C4-2B (cell line): ENCODE measurements at regions not wholly inside any gene's neighbourhood (a gene's known extent, or its start where the extent isn't known, plus 50 kb on each side); places are given as distances from the start of the nearest gene placed in this dataset.

ENCODE experiments used
- H3K27ac ChIP-seq: fragments of 450-650 bp; 2 replicates; pipeline ENCODE4 v1.5.1; 2017
- CTCF ChIP-seq: fragments of 450-650 bp; conservative IDR thresholded peaks from 2 replicates; pipeline ENCODE4 v1.5.1; 2017; ENCODE audit warnings: mild to moderate bottlenecking
- ZFX ChIP-seq: fragments of 450-650 bp; IDR thresholded peaks from 2 replicates; pipeline ENCODE4 v1.6.1; 2017

- H3K27ac ChIP-seq = no peak overlapping the region
- TF ChIP-seq CTCF (no peak), ZFX (no peak)
These were observed 437.0 kb upstream of the MGMT start for GRCh38 chr10:129029851-129030602.

DNA sequence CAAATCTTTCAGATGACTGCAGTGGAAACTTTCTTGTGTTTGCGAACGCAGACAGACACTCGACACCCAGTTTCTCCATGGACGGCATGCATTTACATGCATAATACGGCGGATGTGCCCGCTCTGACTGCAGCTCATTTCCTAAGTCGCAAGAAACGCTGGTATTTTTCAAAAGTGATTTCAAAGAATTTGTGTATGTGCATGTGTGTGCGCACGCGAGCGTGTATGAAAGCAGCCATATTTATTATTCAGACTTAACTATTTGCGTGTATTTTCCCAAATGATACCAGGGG lies 436.5 kb upstream of the MGMT start:
- TF ChIP-seq ZFX (no peak), CTCF (no peak)
- H3K27ac ChIP-seq = no peak overlapping the region

GRCh38 chr10:129030996-129031843 lies 435.8 kb upstream of the MGMT start:
- TF ChIP-seq CTCF (peak; percentile 99), ZFX (no peak)
- H3K27ac ChIP-seq = no peak overlapping the region

GRCh38 chr10:129031844-129032150 lies 435.2 kb upstream of the MGMT start:
- TF ChIP-seq CTCF (no peak; the same call in none of the 2 replicates), ZFX (no peak)
- H3K27ac ChIP-seq = no peak overlapping the region

- TF ChIP-seq CTCF = no peak
- TF ChIP-seq ZFX = no peak
- no peak overlapping the region for H3K27ac ChIP-seq
These were observed 434.4 kb upstream of the MGMT start for GRCh38 chr10:129032372-129033313.

GRCh38 chr10:129033340-129033739 lies 433.7 kb upstream of the MGMT start:
- TF ChIP-seq ZFX (no peak), CTCF (no peak)
- H3K27ac ChIP-seq = no peak overlapping the region
